Muscle layer of colon (tissue), 2 donors: ENCODE measurements at regions not wholly inside any gene's neighbourhood (a gene's known extent, or its start where the extent isn't known, plus 50 kb on each side); places are given as distances from the start of the nearest gene placed in this dataset.

Experiments
- H3K27ac ChIP-seq: one replicate; pipeline ENCODE4 v1.7.0; 2013; ENCODE audit warnings: low read depth, mild to moderate bottlenecking, low read length, moderate library complexity
- H3K27me3 ChIP-seq, 2 donors: one replicate each; pipeline ENCODE4 v1.7.0; 2013; ENCODE audit warnings: low read length in 2 of 2, mild to moderate bottlenecking in 2 of 2; ENCODE audit not compliant: insufficient read depth in 2 of 2, control insufficient read depth in 1 of 2
- H3K36me3 ChIP-seq: one replicate; pipeline ENCODE4 v1.7.0; 2013; ENCODE audit warnings: mild to moderate bottlenecking, low read length; ENCODE audit not compliant: insufficient read depth
- H3K4me1 ChIP-seq: one replicate; pipeline ENCODE4 v1.7.0; 2013; ENCODE audit warnings: mild to moderate bottlenecking, low read length; ENCODE audit not compliant: insufficient read depth
- H3K4me3 ChIP-seq, 2 donors: one replicate each; pipeline ENCODE4 v1.7.0; 2013; ENCODE audit warnings: low read length in 2 of 2, low read depth in 1 of 2, mild to moderate bottlenecking in 1 of 2, moderate library complexity in 1 of 2
- H3K9ac ChIP-seq: one replicate; pipeline ENCODE4 v1.7.0; 2013; ENCODE audit warnings: low read length
- H3K9me3 ChIP-seq: one replicate; pipeline ENCODE4 v1.7.0; 2013; ENCODE audit warnings: mild to moderate bottlenecking, low read length
- donor health status: abdominal sarcoma.
- donor health status: Adenocarcinoma of cecum.

DNA sequence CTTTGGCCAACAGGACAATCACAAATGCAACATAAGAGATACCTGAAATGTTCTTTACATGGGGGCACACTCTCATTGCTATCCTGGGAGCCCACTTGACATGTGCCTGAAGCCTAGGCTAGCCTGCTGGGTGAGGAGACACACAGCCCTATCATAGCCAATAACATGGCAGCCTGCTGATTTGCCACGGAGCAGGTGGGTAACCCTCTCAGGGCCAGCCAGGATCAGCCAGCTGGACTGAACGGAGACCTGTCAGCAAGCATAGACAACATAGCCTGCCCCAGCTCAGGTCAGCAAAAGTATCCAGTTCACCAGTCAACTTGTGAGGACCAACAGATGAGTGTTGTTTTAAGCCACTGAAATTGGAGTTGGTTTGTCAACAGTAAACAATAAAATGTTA is 566.5 kb downstream of the DCDC2C start:
- H3K9me3 ChIP-seq: no peaks in the 10 kb centered on the region
- no peaks in the 10 kb centered on the region for H3K36me3 ChIP-seq
- H3K27ac ChIP-seq: no peak overlapping the region
- no peak overlapping the region for H3K9ac ChIP-seq
- H3K27me3 ChIP-seq: no peaks in the 10 kb centered on the region
- H3K4me3 ChIP-seq: no peak overlapping the region
- no peaks in the 10 kb centered on the region for H3K4me1 ChIP-seq

GRCh38 chr2:4272261-4272858 is 569.0 kb downstream of the DCDC2C start:
- H3K27me3 ChIP-seq: no peaks in the 10 kb centered on the region
- no peak overlapping the region for H3K9ac ChIP-seq
- H3K4me3 ChIP-seq: no peak overlapping the region
- no peaks in the 10 kb centered on the region for H3K36me3 ChIP-seq
- no peaks in the 10 kb centered on the region for H3K9me3 ChIP-seq
- H3K4me1 ChIP-seq: no peaks in the 10 kb centered on the region
- H3K27ac ChIP-seq: no peak overlapping the region

DNA sequence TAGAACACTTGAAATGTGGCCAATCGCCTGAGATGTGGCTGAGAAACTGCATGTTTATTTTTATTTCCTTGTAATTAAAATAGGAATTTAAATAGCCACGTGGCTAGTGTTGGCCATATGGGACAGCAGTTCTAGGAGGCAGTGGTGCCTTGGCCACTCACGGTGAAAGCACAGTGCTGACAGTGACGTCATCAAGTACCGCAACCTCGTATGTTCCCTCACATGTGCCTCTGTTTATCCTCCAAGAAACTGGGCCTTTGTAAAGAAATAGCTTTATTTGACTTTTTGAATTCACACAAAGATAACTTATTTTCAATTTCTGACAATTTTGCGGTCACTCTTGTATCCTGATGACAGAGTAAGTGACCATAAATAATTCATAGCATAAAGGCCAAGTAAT is 575.0 kb downstream of the DCDC2C start:
- Histone ChIP-seq H3K27me3 (no peaks in the 10 kb centered on the region), H3K27ac (no peak overlapping the region), H3K4me1 (no peaks in the 10 kb centered on the region), H3K36me3 (no peaks in the 10 kb centered on the region), H3K4me3 (no peak overlapping the region), H3K9ac (no peak overlapping the region), H3K9me3 (no peaks in the 10 kb centered on the region)

GRCh38 chr2:4279431-4279830 is 576.1 kb downstream of the DCDC2C start:
- Histone ChIP-seq H3K4me3 (no peak overlapping the region), H3K27ac (no peak overlapping the region), H3K9me3 (no peaks in the 10 kb centered on the region), H3K27me3 (no peaks in the 10 kb centered on the region), H3K9ac (no peak overlapping the region), H3K36me3 (no peaks in the 10 kb centered on the region), H3K4me1 (no peaks in the 10 kb centered on the region)

GRCh38 chr2:4291430-4291829 is 588.1 kb downstream of the DCDC2C start:
- Histone ChIP-seq H3K27ac (no peak overlapping the region), H3K9ac (no peak overlapping the region), H3K9me3 (no peaks in the 10 kb centered on the region), H3K36me3 (no peaks in the 10 kb centered on the region), H3K27me3 (no peaks in the 10 kb centered on the region), H3K4me1 (no peaks in the 10 kb centered on the region), H3K4me3 (no peak overlapping the region)

- Histone ChIP-seq H3K4me1 (no peaks in the 10 kb centered on the region), H3K9me3 (no peaks in the 10 kb centered on the region), H3K27ac (no peak overlapping the region), H3K4me3 (no peak overlapping the region), H3K36me3 (no peaks in the 10 kb centered on the region), H3K9ac (no peak overlapping the region), H3K27me3 (no peaks in the 10 kb centered on the region)
These were observed 592.3 kb downstream of the DCDC2C start for GRCh38 chr2:4295680-4296079.

GRCh38 chr2:4300616-4301015 is 597.2 kb downstream of the DCDC2C start:
- Histone ChIP-seq H3K4me3 (no peak overlapping the region), H3K36me3 (no peaks in the 10 kb centered on the region), H3K27ac (no peak overlapping the region), H3K9ac (no peak overlapping the region), H3K27me3 (no peaks in the 10 kb centered on the region), H3K4me1 (no peaks in the 10 kb centered on the region), H3K9me3 (no peaks in the 10 kb centered on the region)

DNA sequence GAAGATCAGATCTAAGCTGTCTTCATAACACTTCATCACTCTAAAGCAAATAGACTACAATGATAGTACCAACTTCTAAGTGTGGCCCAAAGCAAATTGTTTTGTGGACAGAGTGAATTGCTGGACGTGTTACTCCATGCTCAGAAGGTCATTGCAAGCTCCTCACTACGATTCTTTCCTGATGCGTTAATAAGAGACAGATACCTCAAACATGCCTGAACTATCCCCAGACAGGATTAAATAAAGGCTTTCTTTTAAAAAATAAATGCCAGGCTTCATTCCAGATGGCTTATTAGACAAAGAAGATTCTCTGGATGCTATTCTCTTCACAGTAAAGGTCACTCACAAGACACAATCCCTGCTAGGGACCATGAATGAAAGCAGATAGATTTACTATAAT is 621.2 kb downstream of the DCDC2C start:
- Histone ChIP-seq H3K4me3 (no peak overlapping the region), H3K27me3 (no peaks in the 10 kb centered on the region), H3K27ac (no peak overlapping the region), H3K9ac (no peak overlapping the region), H3K4me1 (no peaks in the 10 kb centered on the region), H3K9me3 (no peaks in the 10 kb centered on the region), H3K36me3 (no peaks in the 10 kb centered on the region)

- no peak overlapping the region for H3K4me3 ChIP-seq
- H3K27me3 ChIP-seq: no peaks in the 10 kb centered on the region
- no peak overlapping the region for H3K27ac ChIP-seq
- no peaks in the 10 kb centered on the region for H3K9me3 ChIP-seq
- H3K36me3 ChIP-seq: no peaks in the 10 kb centered on the region
- no peaks in the 10 kb centered on the region for H3K4me1 ChIP-seq
- no peak overlapping the region for H3K9ac ChIP-seq
These were observed 633.5 kb downstream of the DCDC2C start for GRCh38 chr2:4336864-4337263.

DNA sequence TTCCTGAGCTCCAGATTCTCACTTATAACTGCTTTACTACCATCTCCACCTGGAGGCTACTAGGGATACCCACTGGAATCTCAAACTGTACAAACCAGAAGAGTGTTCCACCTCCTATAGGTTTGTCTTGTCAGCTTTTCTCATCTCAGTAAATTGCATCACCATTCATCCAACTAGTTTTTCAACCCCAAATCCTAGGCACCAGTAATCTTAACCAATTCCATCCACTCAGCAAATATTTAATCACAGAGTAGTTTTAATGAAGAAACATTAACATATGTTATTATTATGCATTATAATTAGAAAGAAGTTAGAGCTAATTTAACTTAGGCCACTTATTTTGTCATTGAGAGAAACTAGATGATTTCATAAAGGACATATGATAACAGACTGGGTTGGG is 635.0 kb downstream of the DCDC2C start:
- no peaks in the 10 kb centered on the region for H3K36me3 ChIP-seq

GRCh38 chr2:4340536-4340935 is 637.2 kb downstream of the DCDC2C start:
- no peak overlapping the region for H3K27ac ChIP-seq
- no peaks in the 10 kb centered on the region for H3K36me3 ChIP-seq
- no peaks in the 10 kb centered on the region for H3K9me3 ChIP-seq
- H3K4me3 ChIP-seq: no peak overlapping the region
- H3K4me1 ChIP-seq: no peaks in the 10 kb centered on the region
- H3K27me3 ChIP-seq: no peaks in the 10 kb centered on the region
- H3K9ac ChIP-seq: no peak overlapping the region

More for the DNA sequence above, 635.0 kb downstream of the DCDC2C start:
- no peak overlapping the region for H3K4me3 ChIP-seq
- no peaks in the 10 kb centered on the region for H3K9me3 ChIP-seq
- H3K4me1 ChIP-seq: no peaks in the 10 kb centered on the region
- H3K27me3 ChIP-seq: no peaks in the 10 kb centered on the region
- H3K27ac ChIP-seq: no peak overlapping the region
- H3K9ac ChIP-seq: no peak overlapping the region

- Histone ChIP-seq H3K9me3 (no peaks in the 10 kb centered on the region), H3K9ac (no peak overlapping the region), H3K27ac (no peak overlapping the region), H3K36me3 (no peaks in the 10 kb centered on the region), H3K4me3 (no peak overlapping the region), H3K27me3 (no peaks in the 10 kb centered on the region), H3K4me1 (no peaks in the 10 kb centered on the region)
These were observed 643.3 kb downstream of the DCDC2C start for GRCh38 chr2:4346628-4347027.
